ENCODE measurements at regions not wholly inside any gene's neighbourhood (a gene's known extent, or its start where the extent isn't known, plus 50 kb on each side); places are given as distances from the start of the nearest gene placed in this dataset.

- H3K9ac ChIP-seq (ENCODE audit: extremely low read depth, low read length, poor library complexity, severe bottlenecking), result no peak overlapping the region
- H3K36me3 Mint-ChIP-seq (ENCODE audit: low read depth), result no peaks in the 10 kb centered on the region
- no peak overlapping the region for H3K27ac Mint-ChIP-seq
These were observed 94.6 kb downstream of the DACT1 start for GRCh38 chr14:58732387-58732786.

DNA sequence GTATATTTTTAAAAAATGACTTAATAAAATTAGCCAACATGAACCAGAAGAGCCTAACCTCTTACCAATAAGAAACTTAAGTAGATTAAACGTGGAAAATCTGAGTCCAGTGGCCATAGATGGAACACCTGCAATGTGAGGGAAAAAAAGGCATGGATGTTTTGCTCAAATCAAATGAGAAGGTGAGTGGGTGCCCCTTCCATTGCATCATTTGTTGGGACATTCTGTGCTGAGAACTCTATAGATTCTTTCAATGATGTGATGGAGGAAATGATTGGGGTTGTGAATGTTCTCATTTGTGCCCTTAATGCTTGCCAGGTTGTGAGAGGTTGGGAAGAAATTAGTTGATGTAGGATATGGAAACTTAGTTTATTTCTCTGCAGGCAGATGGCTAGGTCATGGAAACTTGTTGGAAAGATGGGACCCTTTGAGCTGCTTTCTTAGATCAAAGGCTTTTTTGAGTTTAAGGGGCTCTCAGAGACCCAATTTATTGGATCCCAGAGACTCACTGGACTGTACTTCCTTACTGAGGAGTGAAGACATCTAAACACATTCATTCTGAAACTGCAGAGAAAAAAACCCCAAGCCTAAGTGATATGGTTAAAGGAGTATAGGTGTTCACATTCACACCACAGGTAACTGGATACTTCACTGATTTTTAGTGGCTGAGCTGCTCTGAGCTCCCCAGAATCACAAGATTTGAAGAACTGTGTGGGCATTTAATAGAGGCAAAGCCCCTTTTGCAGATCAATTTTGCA, 95.9 kb downstream of the DACT1 start:
- peaks cover 13% of the 10 kb centered on the region for H3K27me3 ChIP-seq (ENCODE audit: control insufficient read depth, insufficient read depth, low read length, poor library complexity, severe bottlenecking)
- Mint-ChIP-seq H3K4me3 (no peak overlapping the region), H3K27me3 (ENCODE audit: insufficient read depth) (peaks cover 15% of the 10 kb centered on the region), H3K36me3 (ENCODE audit: low read depth) (no peaks in the 10 kb centered on the region), H3K9me3 (no peaks in the 10 kb centered on the region), H3K27ac (no peak overlapping the region), H3K4me1 (no peaks in the 10 kb centered on the region)
- no peak overlapping the region for H3K4me3 ChIP-seq (ENCODE audit: low read length)
- H3K4me1 ChIP-seq (ENCODE audit: control insufficient read depth, insufficient read depth, low read length), result no peaks in the 10 kb centered on the region
- H3K9me3 ChIP-seq (ENCODE audit: control insufficient read depth, low read length), result no peaks in the 10 kb centered on the region
- H3K9ac ChIP-seq (ENCODE audit: extremely low read depth, low read length, poor library complexity, severe bottlenecking), result no peak overlapping the region
- DNase-seq, result no peak
- WGBS, 2 experiments (ENCODE audit: insufficient coverage in 1 of 2, insufficient read length in 1 of 2), result 83 to 91% methylated on average over 1 of the region's 1 CpG
- H3K36me3 ChIP-seq (ENCODE audit: control insufficient read depth, insufficient read depth, low read length), result no peaks in the 10 kb centered on the region
- TF ChIP-seq CTCF (conservative IDR thresholded peaks at IDR 0.05), result no peak
- H3K27ac ChIP-seq (ENCODE audit: low read depth, low read length), result no peak overlapping the region

More at GRCh38 chr14:58732387-58732786, 94.6 kb downstream of the DACT1 start:
- Mint-ChIP-seq H3K27me3 (ENCODE audit: insufficient read depth) (peaks cover 15% of the 10 kb centered on the region), H3K4me3 (no peak overlapping the region), H3K9me3 (no peaks in the 10 kb centered on the region), H3K4me1 (no peaks in the 10 kb centered on the region)
- H3K36me3 ChIP-seq (ENCODE audit: control insufficient read depth, insufficient read depth, low read length), result no peaks in the 10 kb centered on the region
- H3K9me3 ChIP-seq (ENCODE audit: control insufficient read depth, low read length), result no peaks in the 10 kb centered on the region
- no peak for TF ChIP-seq CTCF (conservative IDR thresholded peaks at IDR 0.05)
- H3K4me3 ChIP-seq (ENCODE audit: low read length), result no peak overlapping the region
- H3K27me3 ChIP-seq (ENCODE audit: control insufficient read depth, insufficient read depth, low read length, poor library complexity, severe bottlenecking), result peaks cover 13% of the 10 kb centered on the region
- H3K4me1 ChIP-seq (ENCODE audit: control insufficient read depth, insufficient read depth, low read length), result no peaks in the 10 kb centered on the region
- DNase-seq, result no peak
- H3K27ac ChIP-seq (ENCODE audit: low read depth, low read length), result no peak overlapping the region

GRCh38 chr14:58735596-58735995, 97.8 kb downstream of the DACT1 start:
- Mint-ChIP-seq H3K27me3 (ENCODE audit: insufficient read depth) (peaks cover 15% of the 10 kb centered on the region), H3K9me3 (no peaks in the 10 kb centered on the region), H3K4me3 (no peak overlapping the region), H3K36me3 (ENCODE audit: low read depth) (no peaks in the 10 kb centered on the region), H3K4me1 (peaks cover 3% of the 10 kb centered on the region), H3K27ac (no peak overlapping the region)
- H3K4me1 ChIP-seq (ENCODE audit: control insufficient read depth, insufficient read depth, low read length), result no peaks in the 10 kb centered on the region
- H3K36me3 ChIP-seq (ENCODE audit: control insufficient read depth, insufficient read depth, low read length), result no peaks in the 10 kb centered on the region
- no peak for DNase-seq
- 89 to 100% methylated on average over 3 to 4 of the region's 4 CpGs for WGBS, 2 experiments (ENCODE audit: insufficient coverage in 1 of 2, insufficient read length in 1 of 2)
- H3K27me3 ChIP-seq (ENCODE audit: control insufficient read depth, insufficient read depth, low read length, poor library complexity, severe bottlenecking), result peaks cover 13% of the 10 kb centered on the region
- H3K27ac ChIP-seq (ENCODE audit: low read depth, low read length), result no peak overlapping the region
- no peak overlapping the region for H3K4me3 ChIP-seq (ENCODE audit: low read length)
- no peaks in the 10 kb centered on the region for H3K9me3 ChIP-seq (ENCODE audit: control insufficient read depth, low read length)
- H3K9ac ChIP-seq (ENCODE audit: extremely low read depth, low read length, poor library complexity, severe bottlenecking), result no peak overlapping the region
- TF ChIP-seq CTCF (conservative IDR thresholded peaks at IDR 0.05), result no peak

Data from endodermal cell (in vitro differentiated cells).